LoVo (cell line): ENCODE measurements at regions not wholly inside any gene's neighbourhood (a gene's known extent, or its start where the extent isn't known, plus 50 kb on each side); places are given as distances from the start of the nearest gene placed in this dataset.
A peak's percentile ranks its signal among the peaks of the same experiment; 100 is the strongest.
"Not testable (repeated sequence)": the region's sequence is repeated elsewhere in the genome, so short reads cannot be mapped to it uniquely, and the experiment has no call there.

ENCODE experiments used
- DNase-seq: peaks from one replicate; pipeline ENCODE4 v3.0.0-alpha.2; 2016; ENCODE audit warnings: low spot score

GRCh38 chr4:64727391-64727790 is 318.1 kb upstream of the TECRL start:
- not testable (repeated sequence) for DNase-seq

- DNase-seq = no peak
These were observed 315.4 kb upstream of the TECRL start for GRCh38 chr4:64724689-64725088.

- no peak for DNase-seq
These were observed 311.9 kb upstream of the TECRL start for GRCh38 chr4:64721106-64721505.

GRCh38 chr4:64718091-64718490 is 308.8 kb upstream of the TECRL start:
- DNase-seq = no peak

GRCh38 chr4:64715741-64716140 is 306.5 kb upstream of the TECRL start:
- DNase-seq = no peak

GRCh38 chr4:64713256-64713840 is 304.1 kb upstream of the TECRL start:
- DNase-seq = peak; percentile 40

GRCh38 chr4:64712590-64712989 is 303.3 kb upstream of the TECRL start:
- DNase-seq = no peak

- no peak for DNase-seq
These were observed 296.7 kb upstream of the TECRL start for GRCh38 chr4:64705989-64706388.

- no peak for DNase-seq
These were observed 288.9 kb upstream of the TECRL start for GRCh38 chr4:64698171-64698570.

GRCh38 chr4:64682946-64683345 is 273.7 kb upstream of the TECRL start:
- DNase-seq = no peak

- DNase-seq = no peak
These were observed 273.2 kb upstream of the TECRL start for GRCh38 chr4:64682481-64682880.

- not testable (repeated sequence) for DNase-seq
These were observed 263.9 kb upstream of the TECRL start for GRCh38 chr4:64673121-64673520.

GRCh38 chr4:64670647-64671046 is 261.4 kb upstream of the TECRL start:
- DNase-seq = no peak

GRCh38 chr4:64643841-64644240 is 234.6 kb upstream of the TECRL start:
- no peak for DNase-seq

GRCh38 chr4:64642936-64643335 is 233.7 kb upstream of the TECRL start:
- DNase-seq = no peak

GRCh38 chr4:64640402-64640801 is 231.2 kb upstream of the TECRL start:
- DNase-seq = not testable (repeated sequence)

- no peak for DNase-seq
These were observed 216.2 kb upstream of the TECRL start for GRCh38 chr4:64625438-64625837.

GRCh38 chr4:64617800-64618199 is 208.6 kb upstream of the TECRL start:
- peak; percentile 11 for DNase-seq

- no peak for DNase-seq
These were observed 205.0 kb upstream of the TECRL start for GRCh38 chr4:64614276-64614675.

GRCh38 chr4:64613046-64613445 is 203.8 kb upstream of the TECRL start:
- no peak for DNase-seq

- DNase-seq = no peak
These were observed 188.8 kb upstream of the TECRL start for GRCh38 chr4:64598066-64598465.

GRCh38 chr4:64594723-64595122 is 185.5 kb upstream of the TECRL start:
- no peak for DNase-seq

- DNase-seq = no peak
These were observed 179.3 kb upstream of the TECRL start for GRCh38 chr4:64588507-64588906.

- peak; percentile 54 for DNase-seq
These were observed 175.8 kb upstream of the TECRL start for GRCh38 chr4:64584981-64585557.
